Testis (tissue), 2 donors: ENCODE measurements at regions not wholly inside any gene's neighbourhood (a gene's known extent, or its start where the extent isn't known, plus 50 kb on each side); places are given as distances from the start of the nearest gene placed in this dataset.

ENCODE experiments used
- DNase-seq: peaks from one replicate; pipeline ENCODE4 v3.0.0-alpha.2; 2019
- H3K27ac ChIP-seq, 2 donors: fragments of 200-600 bp; sonication (generic); one replicate each; pipeline ENCODE4 v1.5.1; 2019
- H3K27me3 ChIP-seq: fragments of 200-600 bp; sonication (generic); one replicate; pipeline ENCODE4 v1.5.1; 2019
- H3K36me3 ChIP-seq: fragments of 200-600 bp; sonication (generic); one replicate; pipeline ENCODE4 v1.5.1; 2017; ENCODE audit warnings: low read depth; ENCODE audit errors: missing control alignments
- H3K4me1 ChIP-seq: fragments of 200-600 bp; sonication (generic); one replicate; pipeline ENCODE4 v1.5.1; 2019
- H3K4me3 ChIP-seq, 2 donors: fragments of 200-600 bp; sonication (generic); one replicate each; pipeline ENCODE4 v1.5.1; 2017 to 2019
- H3K9me3 ChIP-seq: fragments of 200-600 bp; sonication (generic); one replicate; pipeline ENCODE4 v1.5.1; 2017
- CTCF ChIP-seq, 3 experiments: fragments of 450-650 bp in 2 of 3; fragments of 200-600 bp in 1 of 3; sonication (generic) in 1 of 3; IDR thresholded peaks; one replicate each; pipeline ENCODE4 v1.5.1; 2016 to 2019; ENCODE audit warnings: antibody characterized with exemption in 3 of 3, mild to moderate bottlenecking in 2 of 3, moderate library complexity in 1 of 3
- POLR2A ChIP-seq: fragments of 450-650 bp; IDR thresholded peaks from one replicate; pipeline ENCODE4 v1.6.1; 2017; ENCODE audit warnings: antibody characterized with exemption, mild to moderate bottlenecking, moderate library complexity
- WGBS, 2 donors: methylation state at CpG; one replicate each; pipeline ENCODE4 v1.1.5; 2018; 5-methylcytosine and 5-hydroxymethylcytosine counted together
- intact Hi-C: fragments of 100-400 bp; cut with DNase I; formaldehyde crosslinking; loops from one replicate; pipeline ENCODE4 v1.15.1; 2023; ENCODE audit warnings: low total_unique reads

- TF ChIP-seq CTCF (IDR thresholded peaks at IDR 0.05) (no peak), POLR2A (no peak)
- DNase-seq, result no peak
- Histone ChIP-seq H3K4me3 (no peak overlapping the region), H3K4me1 (no peaks in the 10 kb centered on the region), H3K27me3 (no peaks in the 10 kb centered on the region), H3K36me3 (no peaks in the 10 kb centered on the region), H3K27ac (no peak overlapping the region), H3K9me3 (no peaks in the 10 kb centered on the region)
- intact Hi-C loops, result no loop called here
Observed at GRCh38 chr1:195962051-195962450, 646.2 kb downstream of the KCNT2 start.

GRCh38 chr1:195960580-195960979, 647.7 kb downstream of the KCNT2 start:
- H3K4me3 ChIP-seq, result no peak overlapping the region
- H3K36me3 ChIP-seq, result no peaks in the 10 kb centered on the region
- no peak overlapping the region for H3K27ac ChIP-seq
- WGBS, 2 donors, result 77 to 79% methylated on average over 2 of the region's 2 CpGs
- intact Hi-C loops, result no loop called here
- H3K9me3 ChIP-seq, result no peaks in the 10 kb centered on the region
- TF ChIP-seq POLR2A (no peak), CTCF (IDR thresholded peaks at IDR 0.05) (no peak)
- H3K4me1 ChIP-seq, result no peaks in the 10 kb centered on the region
- no peaks in the 10 kb centered on the region for H3K27me3 ChIP-seq
- DNase-seq, result no peak

GRCh38 chr1:195958131-195958530, 650.1 kb downstream of the KCNT2 start:
- Histone ChIP-seq H3K27ac (no peak overlapping the region), H3K9me3 (no peaks in the 10 kb centered on the region), H3K4me3 (no peak overlapping the region), H3K4me1 (no peaks in the 10 kb centered on the region), H3K36me3 (no peaks in the 10 kb centered on the region), H3K27me3 (no peaks in the 10 kb centered on the region)
- 88 to 92% methylated on average over 4 of the region's 4 CpGs for WGBS, 2 donors
- intact Hi-C loops, result no loop called here
- DNase-seq, result no peak
- no peak for TF ChIP-seq POLR2A
- no peak for TF ChIP-seq CTCF (IDR thresholded peaks at IDR 0.05)

DNA sequence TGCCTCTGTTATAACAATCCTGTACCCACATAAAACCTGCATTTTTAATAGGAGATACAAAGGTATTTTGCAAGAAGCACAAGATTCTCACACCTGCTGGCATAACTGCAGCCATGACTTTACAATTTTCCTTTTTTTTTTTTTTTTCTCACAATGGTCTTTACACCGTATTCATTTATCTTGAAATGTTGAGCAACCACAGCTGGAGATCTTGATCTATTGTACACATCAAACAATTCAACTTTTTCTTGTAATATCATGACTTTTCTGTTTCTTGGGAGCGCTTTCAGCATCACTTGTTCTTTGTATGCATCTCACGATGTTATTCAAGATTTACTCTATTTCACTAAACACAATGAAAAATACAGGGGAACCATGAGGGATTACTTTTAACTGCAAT, 651.4 kb downstream of the KCNT2 start:
- no peak overlapping the region for H3K4me3 ChIP-seq
- no peaks in the 10 kb centered on the region for H3K27me3 ChIP-seq
- no peaks in the 10 kb centered on the region for H3K9me3 ChIP-seq
- DNase-seq, result no peak
- no peak for TF ChIP-seq CTCF (IDR thresholded peaks at IDR 0.05)
- TF ChIP-seq POLR2A, result no peak
- H3K27ac ChIP-seq, result no peak overlapping the region
- H3K36me3 ChIP-seq, result no peaks in the 10 kb centered on the region
- WGBS, 2 donors, result 77 to 83% methylated on average over 3 of the region's 3 CpGs
- intact Hi-C loops, result no loop called here
- no peaks in the 10 kb centered on the region for H3K4me1 ChIP-seq

DNA sequence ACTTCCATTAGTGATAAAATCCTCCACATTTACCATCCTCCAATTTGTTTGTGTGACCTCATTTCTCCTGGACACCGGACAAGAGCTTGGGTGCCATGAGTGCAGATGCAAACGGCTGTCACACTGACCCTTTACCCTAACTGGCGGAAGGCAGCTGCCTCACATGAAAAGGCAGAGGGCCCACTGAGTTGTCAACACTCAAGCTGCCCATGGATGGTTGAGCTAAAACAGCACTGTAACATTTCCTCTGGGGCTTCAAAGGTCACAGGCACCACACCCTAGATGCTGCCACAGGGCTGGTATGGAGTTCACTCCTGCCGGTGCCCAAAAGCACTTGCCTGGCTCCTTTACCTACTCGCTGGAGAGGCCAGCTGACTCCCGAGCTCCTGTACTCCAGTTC, 653.4 kb downstream of the KCNT2 start:
- H3K9me3 ChIP-seq, result no peaks in the 10 kb centered on the region
- H3K4me3 ChIP-seq, result no peak overlapping the region
- H3K27me3 ChIP-seq, result no peaks in the 10 kb centered on the region
- H3K4me1 ChIP-seq, result no peaks in the 10 kb centered on the region
- intact Hi-C loops, result no loop called here
- no peak overlapping the region for H3K27ac ChIP-seq
- TF ChIP-seq CTCF (IDR thresholded peaks at IDR 0.05) (no peak), POLR2A (no peak)
- DNase-seq, result no peak
- 87 to 94% methylated on average over 5 to 6 of the region's 6 CpGs for WGBS, 2 donors
- H3K36me3 ChIP-seq, result no peaks in the 10 kb centered on the region
